ENCODE measurements at regions not wholly inside any gene's neighbourhood (a gene's known extent, or its start where the extent isn't known, plus 50 kb on each side); places are given as distances from the start of the nearest gene placed in this dataset.

DNA sequence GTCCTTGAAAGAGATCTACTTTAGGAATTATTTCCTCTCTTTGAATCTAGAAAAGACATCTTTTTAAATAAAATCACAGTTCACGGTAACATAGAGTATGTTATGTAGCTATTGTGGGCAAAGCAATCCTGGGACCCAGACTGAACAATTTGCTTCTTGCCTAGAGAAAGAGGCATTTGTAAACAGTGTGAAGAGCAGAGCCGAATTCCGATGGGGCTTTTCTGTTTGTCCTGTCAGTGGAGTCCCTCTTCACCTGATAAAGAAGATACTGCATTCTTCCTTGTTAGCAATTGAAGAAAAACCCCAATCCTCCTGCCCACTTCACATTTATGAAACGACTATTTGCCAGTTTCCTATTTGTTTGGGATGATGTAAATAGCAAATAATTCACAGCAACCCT lies 462.9 kb downstream of the WDR72 start:
- no peak for DNase-seq

DNA sequence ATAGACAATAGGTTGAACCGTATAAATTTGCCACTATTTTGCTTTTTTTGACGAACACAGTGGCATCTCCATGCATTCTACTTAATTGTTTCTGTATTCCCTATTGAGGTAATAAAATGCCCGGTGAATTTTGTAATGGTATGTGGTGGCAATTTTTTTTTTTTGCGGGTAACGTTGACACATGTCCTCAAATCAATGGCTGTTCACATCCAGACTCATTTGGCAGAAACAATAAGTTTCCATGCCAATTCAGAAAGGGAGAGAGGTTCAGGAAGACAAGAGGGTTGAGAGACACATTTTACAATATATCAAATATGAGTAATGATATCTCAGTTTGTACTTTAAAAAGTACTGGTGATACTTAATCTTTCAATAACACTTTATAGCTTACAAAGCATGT lies 463.9 kb downstream of the WDR72 start:
- DNase-seq: no peak

DNA sequence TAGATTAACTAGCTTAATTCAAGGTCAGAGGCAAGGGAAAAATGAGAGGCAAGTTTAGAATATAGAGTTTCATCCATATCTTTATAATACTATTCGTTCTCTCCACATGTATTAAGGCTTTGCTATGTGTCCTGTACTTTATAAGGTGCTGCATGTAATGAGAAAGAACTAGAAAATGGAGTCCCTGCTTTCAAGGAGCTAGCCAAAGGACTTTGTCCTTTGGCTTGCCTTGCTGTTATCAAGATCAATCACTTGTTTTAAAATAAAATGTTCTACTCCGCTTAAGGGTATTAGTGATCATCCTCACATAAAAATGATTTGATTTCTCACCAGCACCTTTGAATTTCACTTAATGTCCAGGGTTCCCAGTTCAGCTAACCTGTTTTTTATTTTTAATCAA lies 470.9 kb downstream of the WDR72 start:
- DNase-seq: no peak

DNA sequence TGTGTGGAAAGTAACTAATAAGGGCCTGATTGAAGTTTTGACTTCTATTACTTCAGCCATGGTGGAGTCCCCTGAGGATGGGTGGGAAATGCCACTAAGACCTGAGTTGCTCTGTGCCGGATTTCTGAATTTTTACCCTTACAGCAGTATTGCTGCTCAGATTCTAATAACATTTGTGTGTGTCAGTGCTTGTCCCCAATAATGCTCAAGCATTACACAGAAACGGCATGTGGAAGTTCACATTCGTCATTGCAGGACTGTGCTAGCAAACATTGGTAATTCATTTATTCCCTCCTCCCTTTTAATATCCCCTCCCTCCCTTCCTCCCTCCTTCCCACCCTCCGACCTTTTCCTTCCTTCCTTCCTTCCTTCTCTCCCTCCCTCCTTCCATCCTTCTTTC lies 484.5 kb upstream of the ONECUT1 start:
- no peak for DNase-seq

DNA sequence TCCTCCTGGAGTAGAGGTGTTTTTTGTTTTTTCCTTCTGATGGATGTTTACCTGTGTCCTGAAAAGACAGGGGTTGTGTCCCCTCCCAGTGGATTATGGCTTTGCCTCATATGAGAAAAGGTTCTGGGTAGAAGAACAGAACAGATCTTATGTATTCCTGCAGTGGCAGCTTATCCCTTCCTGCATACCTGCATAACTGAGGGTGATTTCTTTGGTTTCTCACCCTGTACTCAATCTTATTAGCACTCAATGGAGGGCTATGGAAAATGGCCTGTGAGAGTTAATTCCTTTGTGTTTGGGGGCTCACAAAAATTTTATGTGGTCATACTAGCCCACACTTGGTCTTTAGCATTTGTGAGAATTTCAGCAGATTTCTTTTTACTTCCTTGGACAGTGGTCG lies 482.0 kb upstream of the ONECUT1 start:
- DNase-seq: no peak

DNA sequence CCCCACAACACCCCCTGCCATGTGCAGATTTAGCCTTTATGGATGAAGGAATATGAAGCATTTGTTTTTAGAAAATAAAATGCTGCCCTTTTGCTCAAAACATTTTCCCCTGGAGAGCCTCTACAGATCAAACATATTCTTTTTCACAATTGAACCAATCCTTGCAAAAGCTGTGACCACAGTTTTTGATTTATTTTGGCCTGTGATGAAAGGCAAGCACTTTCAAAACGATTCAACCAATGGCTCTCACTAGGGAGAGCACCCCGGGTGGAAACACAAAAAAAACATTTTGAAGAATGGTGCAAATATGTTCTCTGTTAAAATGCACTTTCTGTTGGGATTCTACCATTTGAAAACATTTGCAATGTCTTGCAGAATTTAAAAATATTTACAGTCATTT lies 476.0 kb upstream of the ONECUT1 start:
- DNase-seq: no peak

DNA sequence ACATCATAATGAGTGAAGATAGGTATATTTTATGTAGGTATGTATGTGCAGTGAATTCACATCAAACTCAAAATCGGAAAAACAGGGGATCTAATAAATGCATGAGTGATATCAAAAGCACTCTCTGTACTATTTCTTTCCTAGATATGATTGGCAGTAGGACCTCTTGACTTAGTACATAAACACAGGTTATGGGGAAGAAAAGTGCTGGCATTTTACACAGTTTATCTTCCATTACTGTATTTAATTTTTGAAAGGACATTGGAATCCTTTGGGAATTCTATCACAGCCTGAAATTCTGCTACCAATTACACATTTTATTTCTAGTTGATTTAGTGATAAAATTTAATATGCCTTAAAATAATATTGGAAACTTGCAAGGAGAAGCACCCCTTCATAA lies 470.5 kb upstream of the ONECUT1 start:
- no peak for DNase-seq

DNA sequence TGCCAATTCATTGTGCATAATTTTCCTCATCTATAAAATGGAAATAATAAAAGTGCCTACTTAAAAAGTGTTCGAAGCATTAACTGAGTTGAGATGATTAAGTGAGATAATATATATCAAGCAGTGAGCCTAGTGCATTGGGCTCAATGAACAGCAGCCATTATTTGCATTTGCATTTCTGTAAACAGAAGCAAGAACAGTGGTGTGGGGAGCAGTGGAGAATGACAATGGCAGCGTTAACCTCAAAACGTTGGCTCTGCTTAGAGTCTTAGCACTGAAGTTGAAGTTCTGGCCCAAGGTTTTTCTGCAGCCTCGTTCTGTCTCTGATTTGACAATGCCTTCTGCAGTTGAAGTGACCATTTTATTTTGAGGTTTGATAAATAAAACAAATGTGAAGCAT lies 466.3 kb upstream of the ONECUT1 start:
- DNase-seq: no peak

DNA sequence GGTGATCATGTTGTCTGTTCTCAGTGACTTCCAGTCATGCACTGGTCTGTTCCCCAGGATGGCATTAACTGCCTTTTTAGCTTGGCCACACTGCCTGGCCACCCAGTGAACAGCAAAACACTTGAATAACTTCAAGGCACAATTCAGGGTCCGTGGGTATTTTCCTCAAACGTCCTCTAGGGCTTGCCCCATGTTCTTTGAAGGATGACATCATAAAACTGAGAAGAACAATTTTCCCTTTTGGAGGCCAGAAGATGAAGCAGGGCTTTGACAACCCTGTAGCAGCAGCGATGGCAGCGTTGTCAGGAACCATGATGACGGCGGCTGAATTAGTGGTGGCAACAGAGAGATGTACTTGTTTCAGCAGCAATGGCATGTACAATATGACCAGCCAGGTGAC lies 465.9 kb upstream of the ONECUT1 start:
- no peak for DNase-seq

DNA sequence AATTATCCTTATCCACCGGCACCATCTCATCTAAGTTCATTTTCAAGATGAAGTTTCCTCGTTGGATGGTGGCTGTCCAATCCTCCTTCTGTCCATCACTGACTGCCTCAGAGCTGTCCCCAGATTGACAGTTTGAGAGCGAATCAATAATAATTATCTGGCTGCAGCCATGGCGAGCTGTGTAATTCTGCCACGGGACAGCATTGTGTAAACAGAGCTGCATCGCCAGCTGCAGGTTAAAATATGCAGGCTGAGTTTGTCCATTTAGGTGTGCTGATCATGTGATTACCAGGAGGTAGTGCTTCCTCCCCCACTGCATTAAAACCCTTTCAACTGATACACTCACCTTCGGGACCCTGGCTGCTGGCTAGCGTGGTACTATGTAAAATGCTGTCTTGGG lies 461.9 kb upstream of the ONECUT1 start:
- DNase-seq: no peak

DNA sequence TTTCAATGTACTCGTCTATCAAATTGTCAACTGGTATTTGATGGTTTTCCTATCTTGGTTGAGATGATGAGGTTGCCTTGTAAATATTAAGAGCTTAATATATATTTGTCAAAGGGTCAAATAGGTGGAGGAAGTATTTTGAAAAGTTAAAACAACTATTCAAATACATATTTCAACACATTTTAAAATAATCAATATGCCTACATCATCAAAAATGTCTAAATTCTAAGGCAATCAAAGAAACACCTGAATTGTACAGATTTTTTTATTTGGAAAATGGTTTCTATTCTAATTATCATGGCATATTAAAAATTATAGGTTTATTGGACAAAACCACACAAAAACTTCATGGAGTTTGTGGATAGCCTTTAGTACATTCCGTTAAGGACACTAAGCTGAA lies 461.4 kb upstream of the ONECUT1 start:
- no peak for DNase-seq

DNA sequence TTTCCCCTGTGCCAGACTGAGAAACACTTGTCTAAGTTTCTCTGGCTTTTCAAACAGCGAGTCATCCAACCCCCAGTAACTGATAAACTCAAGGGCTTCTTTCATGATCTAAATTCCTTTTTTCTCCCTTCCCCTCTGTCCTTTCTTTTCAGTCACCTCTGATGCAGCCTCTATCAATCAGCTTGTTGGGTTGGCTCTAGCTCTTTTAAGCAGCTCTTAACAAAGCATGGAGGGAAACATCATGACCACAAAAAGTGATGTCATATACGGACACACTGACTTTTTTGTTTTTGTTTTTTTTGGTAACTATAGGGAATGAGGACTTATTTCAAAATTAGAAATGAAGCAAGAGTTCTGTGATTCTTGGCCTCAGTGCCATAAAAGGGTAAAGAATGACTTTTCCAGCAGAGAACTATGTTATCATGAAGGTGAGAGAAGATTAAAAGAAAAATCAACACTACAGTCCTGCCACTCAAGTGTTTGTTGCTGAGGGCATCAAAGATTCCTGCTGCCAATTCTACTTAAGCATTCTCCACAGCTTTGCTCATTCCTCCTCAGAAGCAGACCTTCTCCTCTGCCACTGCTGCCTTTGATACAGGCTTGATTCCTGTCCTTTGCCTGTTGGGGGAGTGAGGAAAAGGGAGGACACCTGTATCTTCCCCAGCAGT lies 457.0 kb upstream of the ONECUT1 start:
- DNase-seq: no peak

DNA sequence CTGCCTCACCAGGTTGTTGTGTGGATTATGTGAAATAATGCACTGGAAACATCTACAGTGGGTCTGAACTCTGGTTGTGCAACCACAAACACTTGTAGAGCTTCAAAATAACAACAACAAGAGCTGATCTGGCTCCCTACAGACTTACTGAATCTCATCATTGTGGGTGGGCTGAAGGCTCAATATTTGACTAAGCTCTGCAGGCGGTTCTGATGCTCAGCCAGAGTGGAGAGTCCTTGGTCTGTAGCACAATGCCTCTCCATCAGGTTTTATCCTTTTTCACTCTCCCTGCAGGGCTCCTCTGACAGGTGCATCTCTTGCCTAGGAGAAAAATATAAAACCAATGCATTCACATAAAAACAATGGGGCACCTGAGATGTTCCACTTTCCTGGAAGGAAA lies 456.3 kb upstream of the ONECUT1 start:
- DNase-seq: no peak

DNA sequence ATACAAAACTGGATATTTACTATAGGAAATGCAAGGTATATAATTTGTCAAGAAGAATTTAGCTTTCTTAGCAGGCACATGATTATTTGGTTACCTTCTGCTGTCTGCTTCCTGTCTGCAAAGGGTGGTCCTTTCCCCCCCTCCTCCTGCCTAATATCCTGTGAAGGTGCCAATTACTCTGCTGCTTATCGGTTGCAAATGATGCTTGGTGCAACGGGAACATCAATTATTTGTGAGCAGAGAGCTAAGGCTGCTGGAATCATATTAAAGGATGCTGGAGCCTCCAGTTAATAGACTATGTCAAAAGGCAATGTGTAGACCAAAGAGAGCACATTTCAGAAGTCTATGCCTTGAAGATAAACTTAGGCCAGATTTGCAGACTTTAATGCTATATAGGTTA lies 443.7 kb upstream of the ONECUT1 start:
- no peak for DNase-seq

DNA sequence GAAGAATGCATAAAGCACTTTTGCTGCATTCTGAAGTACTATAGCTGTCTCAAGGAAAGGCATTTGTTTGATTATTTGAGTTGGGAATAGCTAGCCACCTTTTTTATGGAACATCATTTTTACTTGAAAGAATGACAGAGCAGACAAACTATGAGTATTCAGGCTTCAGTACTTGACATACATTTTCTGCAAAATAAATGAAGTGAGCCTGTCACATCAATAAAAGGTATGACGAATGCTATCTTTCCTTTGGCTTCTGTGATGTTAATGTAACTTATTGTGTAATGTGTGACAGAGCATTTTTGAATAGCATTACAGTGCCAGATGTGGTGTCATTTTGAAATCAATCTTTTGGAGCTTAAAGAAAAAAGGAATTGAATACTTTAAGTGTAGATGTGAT lies 440.3 kb upstream of the ONECUT1 start:
- DNase-seq: no peak

DNA sequence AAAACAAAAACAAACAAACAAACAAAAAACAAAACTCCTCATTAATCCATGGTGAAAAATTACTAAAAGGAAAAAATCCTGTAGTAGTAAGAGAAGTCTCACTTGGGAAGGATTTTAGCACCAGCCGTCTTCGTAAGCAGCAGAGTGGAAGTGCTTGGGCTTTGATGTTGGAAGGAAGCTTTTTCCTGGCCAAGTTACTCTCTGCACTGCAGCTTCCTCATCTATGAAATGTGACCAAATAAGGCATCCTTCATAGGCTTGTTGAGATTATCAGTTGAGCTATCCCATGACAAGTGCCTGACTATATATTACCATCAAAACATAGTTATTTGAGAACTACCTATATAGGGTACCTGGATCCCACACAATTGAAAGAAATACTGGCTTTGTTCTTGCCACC lies 436.4 kb upstream of the ONECUT1 start:
- no peak for DNase-seq

DNA sequence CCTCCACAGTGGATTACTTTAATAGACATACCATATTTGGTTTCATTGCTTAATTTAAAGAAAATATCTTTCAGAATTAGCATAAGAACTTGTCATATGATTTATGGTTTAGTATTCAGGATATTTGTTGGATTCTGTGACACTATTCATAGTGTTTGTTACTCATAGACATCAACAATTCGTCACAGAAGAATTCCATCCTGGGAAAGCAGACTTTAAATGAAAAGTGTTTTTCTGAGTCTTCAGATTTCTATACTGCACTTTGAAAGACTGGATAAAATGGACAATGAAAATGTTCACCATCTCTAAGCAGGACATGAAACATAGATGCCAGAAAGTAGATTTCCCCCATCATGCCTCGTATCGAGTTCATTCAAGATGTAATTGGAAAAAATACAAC lies 435.6 kb upstream of the ONECUT1 start:
- no peak for DNase-seq

DNA sequence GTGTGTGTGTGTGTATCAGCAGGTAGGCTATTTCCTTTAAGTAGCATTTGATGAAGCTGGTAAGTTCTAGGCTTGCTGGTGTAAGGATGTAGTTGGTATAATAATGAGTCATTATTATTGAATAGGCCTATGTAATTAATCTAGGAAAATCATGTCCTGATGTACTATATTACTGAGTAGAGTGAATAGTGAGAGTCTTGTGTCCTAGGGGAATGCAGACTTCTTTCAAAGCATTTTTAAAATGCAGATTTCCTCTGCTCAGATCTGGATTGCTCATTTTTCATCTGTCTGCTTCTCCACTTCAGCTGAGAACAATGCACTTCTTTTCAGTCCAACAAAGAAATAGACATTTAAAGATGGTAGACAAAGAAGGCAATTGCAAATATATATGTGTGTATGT lies 434.2 kb upstream of the ONECUT1 start:
- no peak for DNase-seq

DNA sequence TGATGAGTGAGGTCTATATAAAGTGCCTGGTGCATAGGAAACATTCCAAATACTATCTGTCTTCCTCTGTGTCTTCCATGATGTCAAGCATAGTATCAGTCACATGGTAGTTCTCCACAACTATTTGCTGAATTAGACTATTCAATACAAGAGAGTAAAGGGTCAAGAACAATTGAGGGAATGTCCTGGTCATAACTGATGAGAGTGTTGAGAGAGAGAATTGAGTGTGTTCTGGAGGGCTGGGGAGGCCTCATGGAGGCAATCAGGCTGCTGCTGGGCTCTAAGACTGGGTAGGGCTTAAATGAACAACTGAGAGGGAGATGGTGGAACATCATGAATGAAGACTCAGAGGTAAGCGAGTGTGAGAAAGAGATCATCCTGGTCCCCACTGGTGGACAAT lies 433.7 kb upstream of the ONECUT1 start:
- DNase-seq: no peak

DNA sequence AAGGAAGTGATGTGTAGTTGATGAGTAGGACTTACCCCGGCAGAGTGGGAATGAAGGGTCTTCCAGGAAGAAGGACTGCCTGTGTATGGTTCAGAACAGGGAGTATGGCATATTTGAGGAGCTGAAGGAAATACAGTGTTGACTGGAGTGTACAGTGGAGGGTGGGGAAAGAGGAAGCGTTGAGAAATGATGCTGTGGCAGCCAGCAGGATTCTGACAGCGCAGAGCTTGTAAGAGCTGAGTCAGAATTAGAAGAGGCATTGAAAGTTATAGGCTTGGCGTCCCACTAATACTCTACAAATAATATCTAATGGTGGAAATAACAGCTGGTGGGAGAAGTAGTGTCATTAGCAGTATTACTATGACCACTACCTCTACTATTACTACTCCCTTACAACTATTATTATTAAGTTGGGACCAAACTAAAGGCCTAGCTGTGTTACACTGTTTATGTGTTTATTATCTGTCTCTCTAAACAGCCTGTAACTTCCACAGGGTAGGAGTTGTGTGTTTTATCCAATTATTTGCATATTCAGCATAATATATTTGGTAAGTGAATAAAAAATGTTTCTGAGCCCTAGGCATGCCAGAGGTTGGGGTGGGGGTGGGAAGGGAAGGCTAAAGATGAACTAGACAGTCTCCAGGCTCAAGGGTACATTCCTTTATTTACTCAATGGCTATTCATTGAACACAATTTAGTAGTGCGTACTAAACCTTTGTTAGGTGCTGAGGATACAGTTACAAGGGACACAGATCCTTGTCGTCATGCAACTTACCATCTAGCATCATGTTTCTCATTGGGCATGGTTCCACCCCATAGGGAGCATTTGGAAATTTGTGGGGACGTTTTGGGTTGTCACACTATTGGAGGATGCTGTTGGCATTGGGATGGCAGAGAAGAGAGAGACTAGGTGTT lies 428.8 kb upstream of the ONECUT1 start:
- no peak for DNase-seq

DNA sequence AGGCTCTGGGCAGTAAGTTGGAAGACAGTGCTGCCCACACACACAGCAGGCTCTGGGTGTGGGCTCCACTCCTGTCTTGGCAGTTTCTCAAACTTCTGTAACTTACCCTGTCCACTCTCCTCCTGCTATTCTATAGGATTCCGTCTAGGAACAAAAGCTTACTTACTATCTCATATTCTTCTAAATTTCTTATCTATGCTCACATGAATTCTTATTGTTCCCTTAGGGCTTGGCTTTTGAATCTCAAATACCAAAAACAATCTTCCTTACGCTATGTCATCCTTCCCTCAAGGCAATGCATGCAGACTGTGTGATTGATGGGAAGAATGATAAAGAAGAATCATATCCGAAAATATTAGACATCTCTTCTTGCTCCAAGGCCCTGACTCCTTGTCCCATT lies 425.9 kb upstream of the ONECUT1 start:
- DNase-seq: no peak

DNA sequence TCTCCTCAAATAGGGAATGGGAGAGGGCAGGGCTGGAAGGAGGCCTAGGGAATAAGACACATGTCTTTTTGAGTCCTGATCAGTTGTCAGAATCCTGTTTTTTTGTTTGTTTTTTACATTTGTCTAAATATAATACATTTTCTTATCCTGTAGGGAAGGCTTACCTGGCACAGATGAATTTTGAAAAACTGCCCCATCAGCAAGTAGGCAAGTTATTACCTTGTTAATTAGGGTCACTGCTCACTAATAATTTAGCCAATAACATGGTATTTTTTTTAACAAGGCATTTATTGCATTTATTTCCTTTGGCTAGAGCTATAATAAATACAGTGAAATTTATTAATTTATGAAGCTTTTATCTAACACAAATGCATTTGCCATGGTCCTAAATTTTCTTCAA lies 423.2 kb upstream of the ONECUT1 start:
- no peak for DNase-seq

DNA sequence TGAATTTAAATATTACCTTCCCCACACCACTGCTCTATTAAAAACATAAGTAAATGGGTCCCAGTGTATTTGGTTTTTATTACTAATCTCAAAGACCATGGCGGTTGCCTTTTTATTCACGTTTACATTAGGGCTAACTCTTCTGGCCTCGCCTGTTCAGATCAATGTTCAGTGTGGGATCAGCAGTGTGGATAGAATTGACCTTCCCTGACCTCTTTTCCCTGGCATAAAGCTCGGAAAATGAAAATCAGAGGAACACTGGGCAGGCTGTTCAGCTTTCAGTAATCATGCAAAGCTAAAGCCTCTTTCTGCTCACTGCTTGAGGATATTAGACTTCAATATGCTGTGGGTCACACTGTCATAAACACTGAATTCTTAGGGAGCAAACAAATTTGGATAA lies 422.6 kb upstream of the ONECUT1 start:
- DNase-seq: no peak

DNA sequence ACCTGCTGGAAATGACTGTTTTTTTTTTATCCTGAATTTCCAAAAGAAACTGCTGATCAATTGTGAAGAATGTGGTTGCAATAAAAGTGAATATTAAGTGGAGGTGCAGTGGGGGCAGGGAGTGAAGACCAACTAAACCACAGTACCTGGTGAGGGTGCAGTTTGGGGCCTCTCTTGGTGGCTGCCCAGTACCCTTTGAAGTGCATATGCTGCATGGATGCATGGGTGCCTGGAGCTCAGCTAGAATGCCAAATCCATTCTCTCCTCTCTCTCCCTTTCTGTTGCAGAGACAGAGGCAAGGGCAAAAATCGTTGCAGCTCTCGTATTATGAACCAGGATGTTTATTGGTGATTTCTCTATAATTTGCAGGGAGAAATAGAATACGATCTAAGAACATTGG lies 420.5 kb upstream of the ONECUT1 start:
- no peak for DNase-seq
